Activated naive CD8-positive, alpha-beta T cell treated with anti-CD3 and anti-CD28 coated beads, Interleukin-2, amount 50 U/mL, for 24 hours (primary cell): ENCODE measurements at regions not wholly inside any gene's neighbourhood (a gene's known extent, or its start where the extent isn't known, plus 50 kb on each side); places are given as distances from the start of the nearest gene placed in this dataset.

ENCODE experiments used
- ATAC-seq: fragments of 150-1000 bp; cut with Tn5 transposase; one replicate; pipeline ENCODE4 v1.10.0; 2021
- DNase-seq: peaks from one replicate; pipeline ENCODE4 v3.0.0; 2021
- H3K27ac Mint-ChIP-seq: one replicate; pipeline ENCODE4 v1.8.0; 2021; ENCODE audit warnings: mild to moderate bottlenecking, mixed read lengths
- H3K27me3 Mint-ChIP-seq: one replicate; pipeline ENCODE4 v1.8.0; 2021; ENCODE audit warnings: mixed read lengths
- H3K36me3 Mint-ChIP-seq: one replicate; pipeline ENCODE4 v1.8.0; 2021; ENCODE audit warnings: low read depth, mixed read lengths
- H3K4me1 Mint-ChIP-seq: one replicate; pipeline ENCODE4 v1.8.0; 2021; ENCODE audit warnings: mixed read lengths
- H3K4me3 Mint-ChIP-seq: one replicate; pipeline ENCODE4 v1.8.0; 2021; ENCODE audit warnings: mild to moderate bottlenecking, moderate library complexity, mixed read lengths
- H3K9me3 Mint-ChIP-seq: one replicate; pipeline ENCODE4 v1.8.0; 2021; ENCODE audit warnings: mixed read lengths

- no peaks in the 10 kb centered on the region for H3K9me3 Mint-ChIP-seq
- DNase-seq (no peak), ATAC-seq (no peak)
- no peaks in the 10 kb centered on the region for H3K36me3 Mint-ChIP-seq
- H3K27ac Mint-ChIP-seq, result no peak overlapping the region
- no peak overlapping the region for H3K4me3 Mint-ChIP-seq
- no peaks in the 10 kb centered on the region for H3K27me3 Mint-ChIP-seq
- no peaks in the 10 kb centered on the region for H3K4me1 Mint-ChIP-seq
Observed at GRCh38 chr3:145533696-145534095, 627.3 kb downstream of the PLOD2 start.

GRCh38 chr3:145536461-145536860 is 624.5 kb downstream of the PLOD2 start:
- no peaks in the 10 kb centered on the region for H3K9me3 Mint-ChIP-seq
- no peak overlapping the region for H3K4me3 Mint-ChIP-seq
- H3K27ac Mint-ChIP-seq, result no peak overlapping the region
- DNase-seq (no peak), ATAC-seq (no peak)
- H3K27me3 Mint-ChIP-seq, result no peaks in the 10 kb centered on the region
- no peaks in the 10 kb centered on the region for H3K4me1 Mint-ChIP-seq
- H3K36me3 Mint-ChIP-seq, result no peaks in the 10 kb centered on the region

GRCh38 chr3:145550522-145550921 is 610.5 kb downstream of the PLOD2 start:
- H3K4me3 Mint-ChIP-seq, result no peak overlapping the region
- H3K27me3 Mint-ChIP-seq, result peaks cover 2% of the 10 kb centered on the region
- no peaks in the 10 kb centered on the region for H3K36me3 Mint-ChIP-seq
- ATAC-seq (no peak), DNase-seq (no peak)
- no peak overlapping the region for H3K27ac Mint-ChIP-seq
- no peaks in the 10 kb centered on the region for H3K4me1 Mint-ChIP-seq
- H3K9me3 Mint-ChIP-seq, result peaks cover 24% of the 10 kb centered on the region

- H3K9me3 Mint-ChIP-seq, result peaks cover 7% of the 10 kb centered on the region
- DNase-seq, result no peak
- no peaks in the 10 kb centered on the region for H3K36me3 Mint-ChIP-seq
- H3K27ac Mint-ChIP-seq, result no peak overlapping the region
- no peaks in the 10 kb centered on the region for H3K4me1 Mint-ChIP-seq
- no peak overlapping the region for H3K4me3 Mint-ChIP-seq
- ATAC-seq, result no peak
- no peaks in the 10 kb centered on the region for H3K27me3 Mint-ChIP-seq
Observed at GRCh38 chr3:145557405-145557804, 603.6 kb downstream of the PLOD2 start.

- DNase-seq (no peak), ATAC-seq (no peak)
- Mint-ChIP-seq H3K27me3 (no peaks in the 10 kb centered on the region), H3K4me1 (no peaks in the 10 kb centered on the region), H3K27ac (no peak overlapping the region), H3K9me3 (peaks cover 3% of the 10 kb centered on the region), H3K36me3 (no peaks in the 10 kb centered on the region), H3K4me3 (no peak overlapping the region)
Observed at GRCh38 chr3:145578471-145578870, 582.5 kb downstream of the PLOD2 start.

- Mint-ChIP-seq H3K36me3 (no peaks in the 10 kb centered on the region), H3K4me3 (no peak overlapping the region), H3K9me3 (no peaks in the 10 kb centered on the region), H3K4me1 (no peaks in the 10 kb centered on the region), H3K27me3 (no peaks in the 10 kb centered on the region), H3K27ac (no peak overlapping the region)
- DNase-seq (no peak), ATAC-seq (no peak)
Observed at GRCh38 chr3:145581694-145582093, 579.3 kb downstream of the PLOD2 start.

GRCh38 chr3:145604851-145605250 is 556.1 kb downstream of the PLOD2 start:
- ATAC-seq (no peak), DNase-seq (no peak)
- no peak overlapping the region for H3K4me3 Mint-ChIP-seq
- no peaks in the 10 kb centered on the region for H3K27me3 Mint-ChIP-seq
- H3K4me1 Mint-ChIP-seq, result no peaks in the 10 kb centered on the region
- peaks cover 4% of the 10 kb centered on the region for H3K9me3 Mint-ChIP-seq
- H3K36me3 Mint-ChIP-seq, result no peaks in the 10 kb centered on the region
- no peak overlapping the region for H3K27ac Mint-ChIP-seq

- Mint-ChIP-seq H3K36me3 (peaks cover 2% of the 10 kb centered on the region), H3K4me1 (no peaks in the 10 kb centered on the region), H3K9me3 (peaks cover 9% of the 10 kb centered on the region), H3K4me3 (no peak overlapping the region), H3K27me3 (no peaks in the 10 kb centered on the region), H3K27ac (no peak overlapping the region)
- ATAC-seq (no peak), DNase-seq (no peak)
Observed at GRCh38 chr3:145620002-145620401, 541.0 kb downstream of the PLOD2 start.

GRCh38 chr3:145620486-145620885 is 540.5 kb downstream of the PLOD2 start:
- Mint-ChIP-seq H3K9me3 (peaks cover 9% of the 10 kb centered on the region), H3K4me1 (no peaks in the 10 kb centered on the region), H3K27ac (no peak overlapping the region), H3K27me3 (no peaks in the 10 kb centered on the region), H3K36me3 (peaks cover 2% of the 10 kb centered on the region), H3K4me3 (no peak overlapping the region)
- ATAC-seq (no peak), DNase-seq (no peak)

- Mint-ChIP-seq H3K27me3 (no peaks in the 10 kb centered on the region), H3K36me3 (no peaks in the 10 kb centered on the region), H3K4me1 (no peaks in the 10 kb centered on the region), H3K4me3 (no peak overlapping the region), H3K9me3 (peaks cover 9% of the 10 kb centered on the region), H3K27ac (no peak overlapping the region)
- no peak for ATAC-seq
- no peak for DNase-seq
Observed at GRCh38 chr3:145623349-145623748, 537.6 kb downstream of the PLOD2 start.

GRCh38 chr3:145628211-145628610 is 532.8 kb downstream of the PLOD2 start:
- H3K4me1 Mint-ChIP-seq, result no peaks in the 10 kb centered on the region
- DNase-seq (no peak), ATAC-seq (no peak)
- no peaks in the 10 kb centered on the region for H3K36me3 Mint-ChIP-seq
- H3K27ac Mint-ChIP-seq, result no peak overlapping the region
- no peaks in the 10 kb centered on the region for H3K27me3 Mint-ChIP-seq
- peaks cover 21% of the 10 kb centered on the region for H3K9me3 Mint-ChIP-seq
- H3K4me3 Mint-ChIP-seq, result no peak overlapping the region

- DNase-seq, result no peak
- no peaks in the 10 kb centered on the region for H3K27me3 Mint-ChIP-seq
- peaks cover 22% of the 10 kb centered on the region for H3K9me3 Mint-ChIP-seq
- H3K4me3 Mint-ChIP-seq, result no peak overlapping the region
- no peak overlapping the region for H3K27ac Mint-ChIP-seq
- no peaks in the 10 kb centered on the region for H3K36me3 Mint-ChIP-seq
- no peaks in the 10 kb centered on the region for H3K4me1 Mint-ChIP-seq
- no peak for ATAC-seq
Observed at GRCh38 chr3:145637105-145637504, 523.9 kb downstream of the PLOD2 start.

- Mint-ChIP-seq H3K27ac (no peak overlapping the region), H3K9me3 (peaks cover 17% of the 10 kb centered on the region), H3K4me1 (no peaks in the 10 kb centered on the region), H3K27me3 (no peaks in the 10 kb centered on the region), H3K4me3 (no peak overlapping the region), H3K36me3 (no peaks in the 10 kb centered on the region)
- DNase-seq (no peak), ATAC-seq (no peak)
Observed at GRCh38 chr3:145639003-145639606, 521.9 kb downstream of the PLOD2 start.

- Mint-ChIP-seq H3K36me3 (no peaks in the 10 kb centered on the region), H3K4me1 (no peaks in the 10 kb centered on the region), H3K9me3 (peaks cover 17% of the 10 kb centered on the region)
Observed at GRCh38 chr3:145639875-145640274, 521.1 kb downstream of the PLOD2 start.

GRCh38 chr3:145648396-145648795 is 512.6 kb downstream of the PLOD2 start:
- ATAC-seq (no peak), DNase-seq (no peak)
- Mint-ChIP-seq H3K36me3 (no peaks in the 10 kb centered on the region), H3K27ac (no peak overlapping the region), H3K4me1 (no peaks in the 10 kb centered on the region), H3K4me3 (no peak overlapping the region), H3K9me3 (peaks cover 2% of the 10 kb centered on the region), H3K27me3 (no peaks in the 10 kb centered on the region)

More at GRCh38 chr3:145639875-145640274, 521.1 kb downstream of the PLOD2 start:
- DNase-seq, result no peak
- Mint-ChIP-seq H3K4me3 (no peak overlapping the region), H3K27me3 (no peaks in the 10 kb centered on the region), H3K27ac (no peak overlapping the region)
- ATAC-seq, result no peak

GRCh38 chr3:145649368-145649887 is 511.6 kb downstream of the PLOD2 start:
- H3K4me1 Mint-ChIP-seq, result no peaks in the 10 kb centered on the region
- H3K27ac Mint-ChIP-seq, result no peak overlapping the region
- ATAC-seq (no peak), DNase-seq (no peak)
- no peaks in the 10 kb centered on the region for H3K36me3 Mint-ChIP-seq
- no peak overlapping the region for H3K4me3 Mint-ChIP-seq
- H3K27me3 Mint-ChIP-seq, result no peaks in the 10 kb centered on the region
- peaks cover 3% of the 10 kb centered on the region for H3K9me3 Mint-ChIP-seq
